IMR-90 (cell line): ENCODE measurements at regions not wholly inside any gene's neighbourhood (a gene's known extent, or its start where the extent isn't known, plus 50 kb on each side); places are given as distances from the start of the nearest gene placed in this dataset.

ENCODE experiments used
- ATAC-seq: fragments of 200-7000 bp; cut with Tn5 transposase; 2 replicates; pipeline ENCODE4 v1.9.1; 2020; ENCODE audit warnings: low read depth, mild to moderate bottlenecking, moderate library complexity
- BruUV-seq: library from RNA; stranded (reverse); fragments of 400-500 nt; replicated peaks from 2 replicates; lab custom pipeline; 2021; lab: Mats Ljungman, UMichigan
- CTCF ChIA-PET: fragments of 300-600 bp; formaldehyde crosslinking; extraction: SDS; loops from one replicate; lab custom pipeline; 2021; ENCODE audit warnings: antibody characterized with exemption; lab: Yijun Ruan, JAX
- POLR2A ChIA-PET: fragments of 300-600 bp; sonication (Branson Sonifier 250); formaldehyde crosslinking; loops from one replicate; lab custom pipeline; 2022; ENCODE audit warnings: antibody characterized with exemption; ENCODE audit not compliant: unreplicated experiment; lab: Charles Lee
- DNase-seq: peaks from one replicate; pipeline ENCODE4 v3.0.0; 2013
- H2AFZ ChIP-seq: replicated peaks from 2 replicates; pipeline ENCODE3; 2013; ENCODE audit warnings: low read length, mild to moderate bottlenecking; ENCODE audit not compliant: poor library complexity
- H2AK5ac ChIP-seq: 2 replicates; pipeline ENCODE4 v1.6.1; 2013; ENCODE audit warnings: low read depth, low read length, inconsistent platforms
- H2AK9ac ChIP-seq: replicated peaks from 2 replicates; pipeline ENCODE3; 2013; ENCODE audit warnings: mild to moderate bottlenecking, low read depth, low read length, moderate library complexity; ENCODE audit not compliant: poor library complexity
- H2BK120ac ChIP-seq: 2 replicates; pipeline ENCODE4 v1.6.1; 2013; ENCODE audit warnings: low read depth, low read length, inconsistent platforms
- H2BK15ac ChIP-seq: 3 replicates; pipeline ENCODE4 v1.6.1; 2013; ENCODE audit warnings: low read depth, low read length, inconsistent platforms
- H2BK20ac ChIP-seq: 2 replicates; pipeline ENCODE4 v1.6.1; 2013; ENCODE audit warnings: low read depth, mild to moderate bottlenecking, inconsistent platforms, low read length, moderate library complexity
- H2BK5ac ChIP-seq: 2 replicates; pipeline ENCODE4 v1.6.1; 2013; ENCODE audit warnings: mild to moderate bottlenecking, low read depth, low read length, inconsistent platforms; ENCODE audit not compliant: poor library complexity, severe bottlenecking
- H3K14ac ChIP-seq: replicated peaks from 2 replicates; pipeline ENCODE4 v1.6.1; 2013; ENCODE audit warnings: low read depth, low read length, inconsistent platforms
- H3K18ac ChIP-seq: 2 replicates; pipeline ENCODE4 v1.6.1; 2013; ENCODE audit warnings: low read depth, low read length, control low read depth
- H3K23ac ChIP-seq: 2 replicates; pipeline ENCODE4 v1.6.1; 2013; ENCODE audit warnings: low read depth, low read length, inconsistent platforms
- H3K27ac ChIP-seq: 2 replicates; pipeline ENCODE4 v1.5.1; 2013; ENCODE audit warnings: mild to moderate bottlenecking, control low read depth, low read length; ENCODE audit not compliant: insufficient read depth
- H3K27me3 ChIP-seq: 2 replicates; pipeline ENCODE4 v1.6.1; 2013; ENCODE audit warnings: low read length; ENCODE audit not compliant: control insufficient read depth, insufficient read depth
- H3K36me3 ChIP-seq: 2 replicates; pipeline ENCODE4 v1.6.1; 2013; ENCODE audit warnings: low read length, mixed read lengths; ENCODE audit not compliant: control insufficient read depth, insufficient read depth
- H3K4ac ChIP-seq: 2 replicates; pipeline ENCODE4 v1.6.1; 2013; ENCODE audit warnings: low read depth, low read length, inconsistent platforms
- H3K4me1 ChIP-seq: 2 replicates; pipeline ENCODE4 v1.6.1; 2013; ENCODE audit warnings: low read length, mixed read lengths; ENCODE audit not compliant: control insufficient read depth, insufficient read depth
- H3K4me2 ChIP-seq: 2 replicates; pipeline ENCODE4 v1.6.1; 2013; ENCODE audit warnings: low read depth, mild to moderate bottlenecking, control low read depth, low read length, moderate library complexity
- H3K4me3 ChIP-seq: 2 replicates; pipeline ENCODE4 v1.5.1; 2013; ENCODE audit warnings: low read depth, mild to moderate bottlenecking, control low read depth, low read length, moderate library complexity; ENCODE audit not compliant: insufficient read depth
- H3K56ac ChIP-seq: 2 replicates; pipeline ENCODE4 v1.6.1; 2013; ENCODE audit warnings: low read length, inconsistent platforms; ENCODE audit not compliant: insufficient read depth; ENCODE audit errors: extremely low read depth
- H3K79me1 ChIP-seq, 2 experiments: 2 replicates each; pipeline ENCODE4 v1.6.1; 2013; ENCODE audit warnings: low read length in 2 of 2, inconsistent platforms in 1 of 2, low read depth in 1 of 2
- H3K9ac ChIP-seq: 2 replicates; pipeline ENCODE4 v1.6.1; 2013; ENCODE audit warnings: low read depth, low read length, control low read depth
- H3K9me1 ChIP-seq: 2 replicates; pipeline ENCODE4 v1.6.1; 2013; ENCODE audit warnings: low read length, inconsistent platforms; ENCODE audit not compliant: insufficient read depth
- H3K9me3 ChIP-seq: 2 replicates; pipeline ENCODE4 v1.6.1; 2013; ENCODE audit warnings: low read length; ENCODE audit not compliant: control insufficient read depth, insufficient read depth
- H4K20me1 ChIP-seq: 2 replicates; pipeline ENCODE4 v1.6.1; 2013; ENCODE audit warnings: low read length, inconsistent platforms; ENCODE audit not compliant: insufficient read depth
- H4K5ac ChIP-seq: 2 replicates; pipeline ENCODE4 v1.6.1; 2013; ENCODE audit warnings: mild to moderate bottlenecking, low read depth, low read length, control low read depth
- H4K8ac ChIP-seq, 2 experiments: 2 replicates each; pipeline ENCODE4 v1.6.1; 2013; ENCODE audit warnings: low read depth in 2 of 2, low read length in 2 of 2, control low read depth in 1 of 2, inconsistent platforms in 1 of 2
- H4K91ac ChIP-seq: 2 replicates; pipeline ENCODE4 v1.6.1; 2013; ENCODE audit warnings: low read depth, low read length, inconsistent platforms; ENCODE audit not compliant: insufficient read depth
- BHLHE40 ChIP-seq: fragments of 150-350 bp; IDR thresholded peaks from 2 replicates; pipeline ENCODE4 v1.6.1; 2016; ENCODE audit warnings: mild to moderate bottlenecking, low read depth, low read length
- CEBPB ChIP-seq: IDR thresholded peaks from 2 replicates; pipeline ENCODE4 v1.6.1; 2012; ENCODE audit warnings: low read depth, low read length, improper control_type of control experiment
- CHD1 ChIP-seq: IDR thresholded peaks from 2 replicates; pipeline ENCODE4 v1.6.1; 2012; ENCODE audit warnings: low read depth, low read length, improper control_type of control experiment
- FOS ChIP-seq: fragments of 150-350 bp; IDR thresholded peaks from 2 replicates; pipeline ENCODE4 v1.6.1; 2016; ENCODE audit warnings: low read depth, low read length
- MAFK ChIP-seq: IDR thresholded peaks from 2 replicates; pipeline ENCODE4 v1.6.1; 2012; ENCODE audit warnings: low read depth, low read length, improper control_type of control experiment
- MAZ ChIP-seq: IDR thresholded peaks from 2 replicates; pipeline ENCODE4 v1.6.1; 2012; ENCODE audit warnings: low read depth, mild to moderate bottlenecking, low read length, improper control_type of control experiment, moderate library complexity, borderline replicate concordance
- MXI1 ChIP-seq: IDR thresholded peaks from 2 replicates; pipeline ENCODE4 v1.6.1; 2012; ENCODE audit warnings: low read depth, mild to moderate bottlenecking, low read length, moderate library complexity, borderline replicate concordance
- NFE2L2 ChIP-seq: fragments of 150-350 bp; IDR thresholded peaks from 2 replicates; pipeline ENCODE4 v1.6.1; 2016; ENCODE audit warnings: low read depth, mild to moderate bottlenecking, low read length
- POLR2A ChIP-seq: IDR thresholded peaks from 2 replicates; pipeline ENCODE4 v1.6.1; 2012; ENCODE audit warnings: mild to moderate bottlenecking, low read depth, low read length
- RAD21 ChIP-seq: IDR thresholded peaks from 2 replicates; pipeline ENCODE4 v1.6.1; 2012; ENCODE audit warnings: low read length, improper control_type of control experiment
- RCOR1 ChIP-seq: IDR thresholded peaks from 2 replicates; pipeline ENCODE4 v1.6.1; 2012; ENCODE audit warnings: mild to moderate bottlenecking, low read length, improper control_type of control experiment; ENCODE audit not compliant: insufficient replicate concordance
- RFX5 ChIP-seq: IDR thresholded peaks from 2 replicates; pipeline ENCODE4 v1.8.0; 2012; ENCODE audit warnings: low read depth, mild to moderate bottlenecking, low read length, moderate library complexity
- SMC3 ChIP-seq: fragments of 150-350 bp; IDR thresholded peaks from 2 replicates; pipeline ENCODE4 v1.6.1; 2016; ENCODE audit warnings: low read depth, mild to moderate bottlenecking, antibody characterized with exemption, low read length, moderate library complexity
- WGBS, 2 experiments: methylation state at CpG; one replicate each; pipeline versions ENCODE4 v1.1.5 to v1.1.7; 2013; ENCODE audit warnings: missing lambda C conversion rate in 2 of 2; ENCODE audit not compliant: insufficient read length in 1 of 2; ENCODE audit errors: extremely low coverage in 2 of 2; 5-methylcytosine and 5-hydroxymethylcytosine counted together
- dilution Hi-C: fragments of 300-500 bp; cut with HindIII; formaldehyde crosslinking; loops from one replicate; pipeline ENCODE4 v1.14.3; 2018; ENCODE audit warnings: low sequenced_read_pairs; ENCODE audit not compliant: unreplicated experiment
- in situ Hi-C: fragments of 300-500 bp; cut with MboI; formaldehyde crosslinking; loops from 3 replicates; pipeline ENCODE4 v1.14.3; 2019; ENCODE audit warnings: low sequenced_read_pairs, inconsistent platforms, mixed read lengths
- intact Hi-C: fragments of 100-400 bp; cut with micrococcal nuclease; formaldehyde crosslinking; loops from 2 replicates; pipeline ENCODE4 v1.10.0; 2022
- TF ChIP-seq, protein P1 (sequence below): fragments of 150-350 bp; IDR thresholded peaks from 2 replicates; pipeline ENCODE4 v1.6.1; 2016; ENCODE audit warnings: low read depth, mild to moderate bottlenecking, low read length, moderate library complexity, borderline replicate concordance
- TF ChIP-seq, protein P2 (sequence below): conservative IDR thresholded peaks from 2 replicates; pipeline ENCODE4 v1.5.1; 2012; ENCODE audit warnings: mild to moderate bottlenecking, low read depth, low read length, improper control_type of control experiment
- TF ChIP-seq, protein P3 (sequence below): fragments of 150-350 bp; IDR thresholded peaks from 2 replicates; pipeline ENCODE4 v1.6.1; 2017; ENCODE audit warnings: mild to moderate bottlenecking, antibody characterized with exemption, low read length, low read depth

DNA sequence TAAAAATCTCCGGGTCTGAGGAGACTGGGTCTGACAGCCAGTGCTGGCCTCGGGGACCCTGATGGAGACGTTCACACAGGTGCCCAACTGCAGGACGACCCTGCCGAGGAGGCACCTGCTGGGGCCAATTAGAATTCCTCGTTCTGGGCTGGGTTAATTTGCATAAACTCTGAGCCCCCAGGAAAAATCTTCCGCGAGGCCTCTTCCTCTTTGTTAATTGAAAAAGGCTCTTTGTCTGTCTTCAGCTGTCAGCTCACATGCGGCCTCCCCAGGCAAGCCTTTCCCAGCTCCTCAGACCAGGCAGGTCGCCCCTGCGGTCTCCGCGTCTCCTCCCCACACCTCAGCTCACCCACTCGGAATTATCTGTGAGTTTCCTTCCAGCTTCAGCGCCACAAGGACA, 400.2 kb downstream of the SEC14L1 start:
- CTCF ChIA-PET, result interaction anchor here (2.9 kb wide), 1 partner anchor 472 kb away, joined by 31 read pairs; no protein-coding TSS in a partner anchor
- no TSS peak for BruUV-seq
- intact Hi-C loops, result loop anchor here (5.0 kb wide), 1 partner anchor 421 kb away; no protein-coding TSS in a partner anchor

More for the DNA sequence above, 400.2 kb downstream of the SEC14L1 start:
- no peak overlapping the region for H3K23ac ChIP-seq
- H3K27ac ChIP-seq, result no peak overlapping the region
- no peak overlapping the region for H2BK20ac ChIP-seq
- H3K36me3 ChIP-seq, result no peaks in the 10 kb centered on the region
- no peaks in the 10 kb centered on the region for H3K4me1 ChIP-seq
- DNase-seq (no peak), ATAC-seq (no peak)
- no peak overlapping the region for H3K56ac ChIP-seq
- H2AFZ ChIP-seq, result no peak overlapping the region
- H3K4me3 ChIP-seq, result no peak overlapping the region
- no peak overlapping the region for H3K9ac ChIP-seq
- H4K91ac ChIP-seq, result no peak overlapping the region
- 25% methylated on average over 4 of the region's 15 CpGs; no CpG with 5 or more reads in 1 of the 2 experiments for WGBS, 2 experiments
- TF ChIP-seq, protein P1, sequence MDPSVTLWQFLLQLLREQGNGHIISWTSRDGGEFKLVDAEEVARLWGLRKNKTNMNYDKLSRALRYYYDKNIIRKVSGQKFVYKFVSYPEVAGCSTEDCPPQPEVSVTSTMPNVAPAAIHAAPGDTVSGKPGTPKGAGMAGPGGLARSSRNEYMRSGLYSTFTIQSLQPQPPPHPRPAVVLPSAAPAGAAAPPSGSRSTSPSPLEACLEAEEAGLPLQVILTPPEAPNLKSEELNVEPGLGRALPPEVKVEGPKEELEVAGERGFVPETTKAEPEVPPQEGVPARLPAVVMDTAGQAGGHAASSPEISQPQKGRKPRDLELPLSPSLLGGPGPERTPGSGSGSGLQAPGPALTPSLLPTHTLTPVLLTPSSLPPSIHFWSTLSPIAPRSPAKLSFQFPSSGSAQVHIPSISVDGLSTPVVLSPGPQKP, result no peak
- TF ChIP-seq RAD21 (no peak), SMC3 (no peak), RCOR1 (no peak), MAZ (no peak), CHD1 (no peak), NFE2L2 (no peak), BHLHE40 (no peak), CEBPB (no peak), RFX5 (no peak), POLR2A (no peak), MXI1 (no peak), FOS (no peak), MAFK (no peak)
- TF ChIP-seq, protein P2, sequence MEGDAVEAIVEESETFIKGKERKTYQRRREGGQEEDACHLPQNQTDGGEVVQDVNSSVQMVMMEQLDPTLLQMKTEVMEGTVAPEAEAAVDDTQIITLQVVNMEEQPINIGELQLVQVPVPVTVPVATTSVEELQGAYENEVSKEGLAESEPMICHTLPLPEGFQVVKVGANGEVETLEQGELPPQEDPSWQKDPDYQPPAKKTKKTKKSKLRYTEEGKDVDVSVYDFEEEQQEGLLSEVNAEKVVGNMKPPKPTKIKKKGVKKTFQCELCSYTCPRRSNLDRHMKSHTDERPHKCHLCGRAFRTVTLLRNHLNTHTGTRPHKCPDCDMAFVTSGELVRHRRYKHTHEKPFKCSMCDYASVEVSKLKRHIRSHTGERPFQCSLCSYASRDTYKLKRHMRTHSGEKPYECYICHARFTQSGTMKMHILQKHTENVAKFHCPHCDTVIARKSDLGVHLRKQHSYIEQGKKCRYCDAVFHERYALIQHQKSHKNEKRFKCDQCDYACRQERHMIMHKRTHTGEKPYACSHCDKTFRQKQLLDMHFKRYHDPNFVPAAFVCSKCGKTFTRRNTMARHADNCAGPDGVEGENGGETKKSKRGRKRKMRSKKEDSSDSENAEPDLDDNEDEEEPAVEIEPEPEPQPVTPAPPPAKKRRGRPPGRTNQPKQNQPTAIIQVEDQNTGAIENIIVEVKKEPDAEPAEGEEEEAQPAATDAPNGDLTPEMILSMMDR, result no peak
- TF ChIP-seq, protein P3, sequence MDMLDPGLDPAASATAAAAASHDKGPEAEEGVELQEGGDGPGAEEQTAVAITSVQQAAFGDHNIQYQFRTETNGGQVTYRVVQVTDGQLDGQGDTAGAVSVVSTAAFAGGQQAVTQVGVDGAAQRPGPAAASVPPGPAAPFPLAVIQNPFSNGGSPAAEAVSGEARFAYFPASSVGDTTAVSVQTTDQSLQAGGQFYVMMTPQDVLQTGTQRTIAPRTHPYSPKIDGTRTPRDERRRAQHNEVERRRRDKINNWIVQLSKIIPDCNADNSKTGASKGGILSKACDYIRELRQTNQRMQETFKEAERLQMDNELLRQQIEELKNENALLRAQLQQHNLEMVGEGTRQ, result no peak
- H3K27me3 ChIP-seq, result peaks cover 48% of the 10 kb centered on the region
- H3K4me2 ChIP-seq, result no peak overlapping the region
- no peak overlapping the region for H3K4ac ChIP-seq
- in situ Hi-C loops (loop anchor here (5.0 kb wide), 1 partner anchor 471 kb away; no protein-coding TSS in a partner anchor), dilution Hi-C loops (no loop called here)
- no peak overlapping the region for H2BK120ac ChIP-seq
- no peak overlapping the region for H3K18ac ChIP-seq
- POLR2A ChIA-PET, result no interaction called here
- H3K9me3 ChIP-seq, result peaks cover 4% of the 10 kb centered on the region
- no peak overlapping the region for H4K8ac ChIP-seq
- no peak overlapping the region for H4K5ac ChIP-seq
- no peaks in the 10 kb centered on the region for H3K9me1 ChIP-seq
- H2BK15ac ChIP-seq, result no peak overlapping the region
- H2AK5ac ChIP-seq, result no peak overlapping the region
- no peak overlapping the region for H2AK9ac ChIP-seq
- H4K20me1 ChIP-seq, result no peaks in the 10 kb centered on the region
- H3K79me1 ChIP-seq, result no peaks in the 10 kb centered on the region
- H3K14ac ChIP-seq, result no peak overlapping the region
- H2BK5ac ChIP-seq, result no peak overlapping the region
